Testis (tissue), 2 donors: ENCODE measurements at regions not wholly inside any gene's neighbourhood (a gene's known extent, or its start where the extent isn't known, plus 50 kb on each side); places are given as distances from the start of the nearest gene placed in this dataset.

Source experiments
- POLR2A ChIP-seq: fragments of 450-650 bp; IDR thresholded peaks from one replicate; pipeline ENCODE4 v1.6.1; 2017; ENCODE audit warnings: antibody characterized with exemption, mild to moderate bottlenecking, moderate library complexity
- TF ChIP-seq, protein P1 (sequence below), 3 experiments: fragments of 450-650 bp in 2 of 3; fragments of 200-600 bp in 1 of 3; sonication (generic) in 1 of 3; IDR thresholded peaks; one replicate each; pipeline ENCODE4 v1.5.1; 2016 to 2019; ENCODE audit warnings: antibody characterized with exemption in 3 of 3, mild to moderate bottlenecking in 2 of 3, moderate library complexity in 1 of 3

- TF ChIP-seq, protein P1, sequence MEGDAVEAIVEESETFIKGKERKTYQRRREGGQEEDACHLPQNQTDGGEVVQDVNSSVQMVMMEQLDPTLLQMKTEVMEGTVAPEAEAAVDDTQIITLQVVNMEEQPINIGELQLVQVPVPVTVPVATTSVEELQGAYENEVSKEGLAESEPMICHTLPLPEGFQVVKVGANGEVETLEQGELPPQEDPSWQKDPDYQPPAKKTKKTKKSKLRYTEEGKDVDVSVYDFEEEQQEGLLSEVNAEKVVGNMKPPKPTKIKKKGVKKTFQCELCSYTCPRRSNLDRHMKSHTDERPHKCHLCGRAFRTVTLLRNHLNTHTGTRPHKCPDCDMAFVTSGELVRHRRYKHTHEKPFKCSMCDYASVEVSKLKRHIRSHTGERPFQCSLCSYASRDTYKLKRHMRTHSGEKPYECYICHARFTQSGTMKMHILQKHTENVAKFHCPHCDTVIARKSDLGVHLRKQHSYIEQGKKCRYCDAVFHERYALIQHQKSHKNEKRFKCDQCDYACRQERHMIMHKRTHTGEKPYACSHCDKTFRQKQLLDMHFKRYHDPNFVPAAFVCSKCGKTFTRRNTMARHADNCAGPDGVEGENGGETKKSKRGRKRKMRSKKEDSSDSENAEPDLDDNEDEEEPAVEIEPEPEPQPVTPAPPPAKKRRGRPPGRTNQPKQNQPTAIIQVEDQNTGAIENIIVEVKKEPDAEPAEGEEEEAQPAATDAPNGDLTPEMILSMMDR (IDR thresholded peaks at IDR 0.05): no peak
- TF ChIP-seq POLR2A: no peak
Measured at GRCh38 chr5:155290937-155291336, 277.4 kb downstream of the KIF4B start.
